H9 (cell line): ENCODE measurements at regions not wholly inside any gene's neighbourhood (a gene's known extent, or its start where the extent isn't known, plus 50 kb on each side); places are given as distances from the start of the nearest gene placed in this dataset.

Experiments used
- DNase-seq: peaks from one replicate; pipeline ENCODE4 v3.0.0-alpha.2; 2017
- H2AFZ ChIP-seq: one replicate; pipeline ENCODE4 v1.6.1; 2013; ENCODE audit warnings: mild to moderate bottlenecking, low read length, control low read depth, moderate library complexity
- H2AK5ac ChIP-seq: 2 replicates; pipeline ENCODE4 v1.6.1; 2013; ENCODE audit warnings: low read length, control low read depth, mixed read lengths; ENCODE audit not compliant: insufficient read length
- H2BK120ac ChIP-seq: one replicate; pipeline ENCODE4 v1.6.1; 2013; ENCODE audit warnings: low read depth, mild to moderate bottlenecking, low read length, control low read depth, inconsistent platforms; ENCODE audit not compliant: poor library complexity, severe bottlenecking
- H2BK12ac ChIP-seq: 2 replicates; pipeline ENCODE4 v1.6.1; 2013; ENCODE audit warnings: low read length, control low read depth, mixed read lengths, low read depth; ENCODE audit not compliant: insufficient read length
- H2BK15ac ChIP-seq: 2 replicates; pipeline ENCODE4 v1.6.1; 2013; ENCODE audit warnings: low read depth, low read length, control low read depth
- H2BK20ac ChIP-seq: one replicate; pipeline ENCODE4 v1.6.1; 2013; ENCODE audit warnings: low read depth, mild to moderate bottlenecking, low read length, control low read depth, inconsistent platforms; ENCODE audit not compliant: poor library complexity, severe bottlenecking
- H2BK5ac ChIP-seq: 2 replicates; pipeline ENCODE4 v1.6.1; 2013; ENCODE audit warnings: low read length, control low read depth, mixed read lengths; ENCODE audit not compliant: insufficient read length
- H3K14ac ChIP-seq: 2 replicates; pipeline ENCODE4 v1.6.1; 2013; ENCODE audit warnings: low read length, control low read depth; ENCODE audit not compliant: insufficient read depth
- H3K18ac ChIP-seq: 2 replicates; pipeline ENCODE4 v1.6.1; 2013; ENCODE audit warnings: low read depth, mild to moderate bottlenecking, mixed read lengths, low read length, control low read depth; ENCODE audit not compliant: insufficient read length
- H3K23ac ChIP-seq: 2 replicates; pipeline ENCODE4 v1.6.1; 2013; ENCODE audit warnings: low read length, control low read depth, mixed read lengths, low read depth; ENCODE audit not compliant: insufficient read length
- H3K23me2 ChIP-seq: 2 replicates; pipeline ENCODE4 v1.6.1; 2013; ENCODE audit warnings: low read depth, mild to moderate bottlenecking, mixed read lengths, low read length, control low read depth; ENCODE audit not compliant: insufficient read length, poor library complexity, severe bottlenecking
- H3K27ac ChIP-seq: 2 replicates; pipeline ENCODE4 v1.5.1; 2013; ENCODE audit warnings: low read length, control low read depth, mixed read lengths, low read depth; ENCODE audit not compliant: insufficient read length
- H3K27me3 ChIP-seq: 2 replicates; pipeline ENCODE4 v1.6.1; 2013; ENCODE audit warnings: low read length, control low read depth, inconsistent platforms; ENCODE audit not compliant: insufficient read depth
- H3K4ac ChIP-seq: 2 replicates; pipeline ENCODE4 v1.6.1; 2013; ENCODE audit warnings: low read depth, mild to moderate bottlenecking, control low read depth, inconsistent platforms, low read length, moderate library complexity
- H3K4me1 ChIP-seq: 2 replicates; pipeline ENCODE4 v1.6.1; 2013; ENCODE audit warnings: low read length, control low read depth, inconsistent platforms; ENCODE audit not compliant: insufficient read depth
- H3K4me2 ChIP-seq: 2 replicates; pipeline ENCODE4 v1.6.1; 2013; ENCODE audit warnings: low read length, control low read depth, mixed read lengths; ENCODE audit not compliant: insufficient read length, insufficient read depth
- H3K56ac ChIP-seq: 2 replicates; pipeline ENCODE4 v1.6.1; 2013; ENCODE audit warnings: low read depth, mild to moderate bottlenecking, mixed read lengths, low read length, control low read depth; ENCODE audit not compliant: insufficient read length
- H3K79me1 ChIP-seq: 2 replicates; pipeline ENCODE4 v1.6.1; 2013; ENCODE audit warnings: low read depth, mild to moderate bottlenecking, moderate library complexity, low read length, control low read depth, inconsistent platforms; ENCODE audit not compliant: insufficient read depth, poor library complexity, severe bottlenecking
- H3K79me2 ChIP-seq: 2 replicates; pipeline ENCODE4 v1.6.1; 2013; ENCODE audit warnings: low read length, control low read depth, inconsistent platforms; ENCODE audit not compliant: insufficient read depth
- H3K9ac ChIP-seq: 2 replicates; pipeline ENCODE4 v1.6.1; 2013; ENCODE audit warnings: low read length, control low read depth, mixed read lengths; ENCODE audit not compliant: insufficient read length; ENCODE audit errors: extremely low read depth
- H3K9me3 ChIP-seq: one replicate; pipeline ENCODE4 v1.6.1; 2013; ENCODE audit warnings: low read depth, low read length, inconsistent platforms; ENCODE audit not compliant: control insufficient read depth
- H3T11ph ChIP-seq: one replicate; pipeline ENCODE4 v1.6.1; 2013; ENCODE audit warnings: mild to moderate bottlenecking, low read length, control low read depth, inconsistent platforms
- H4K20me1 ChIP-seq: one replicate; pipeline ENCODE4 v1.6.1; 2013; ENCODE audit not compliant: control insufficient read depth, insufficient read length, insufficient read depth
- H4K5ac ChIP-seq: 2 replicates; pipeline ENCODE4 v1.6.1; 2013; ENCODE audit warnings: low read depth, mild to moderate bottlenecking, mixed read lengths, low read length, control low read depth; ENCODE audit not compliant: insufficient read length
- H4K8ac ChIP-seq: replicated peaks from 2 replicates; pipeline ENCODE4 v1.6.1; 2013; ENCODE audit warnings: low read length, control low read depth, mixed read lengths, low read depth; ENCODE audit not compliant: insufficient read length
- H4K91ac ChIP-seq: 2 replicates; pipeline ENCODE4 v1.6.1; 2013; ENCODE audit warnings: low read depth, mild to moderate bottlenecking, moderate library complexity, mixed read lengths, low read length, control low read depth; ENCODE audit not compliant: insufficient read length
- H3K27ac Mint-ChIP-seq, 3 experiments: 2 replicates in 2 of 3; 3 replicates in 1 of 3; pipeline ENCODE4 v1.8.0; 2020 to 2021; ENCODE audit warnings: mixed read lengths in 3 of 3, mild to moderate bottlenecking in 1 of 3, moderate library complexity in 1 of 3
- H3K27me3 Mint-ChIP-seq: 2 replicates; pipeline ENCODE4 v1.8.0; 2021; ENCODE audit warnings: low read depth, mild to moderate bottlenecking, moderate library complexity, mixed read lengths
- H3K36me3 Mint-ChIP-seq, 3 experiments: 2 replicates in 2 of 3; 3 replicates in 1 of 3; pipeline ENCODE4 v1.8.0; 2020 to 2021; ENCODE audit warnings: low read depth in 3 of 3, mixed read lengths in 3 of 3; ENCODE audit not compliant: insufficient read depth in 1 of 3
- H3K4me1 Mint-ChIP-seq, 2 experiments: 2 replicates each; pipeline ENCODE4 v1.8.0; 2020; ENCODE audit warnings: mixed read lengths in 2 of 2
- H3K4me3 Mint-ChIP-seq, 2 experiments: 2 replicates in 1 of 2; 3 replicates in 1 of 2; pipeline ENCODE4 v1.8.0; 2020 to 2021; ENCODE audit warnings: mild to moderate bottlenecking in 2 of 2, mixed read lengths in 2 of 2, moderate library complexity in 1 of 2
- H3K9me3 Mint-ChIP-seq, 2 experiments: 2 replicates in 1 of 2; 3 replicates in 1 of 2; pipeline ENCODE4 v1.8.0; 2020; ENCODE audit warnings: mild to moderate bottlenecking in 2 of 2, mixed read lengths in 2 of 2, moderate library complexity in 1 of 2
- WGBS: extraction: QIAGEN DNeasy Blood & Tissue Kit; methylation state at CpG from one replicate; pipeline ENCODE4 v1.1.7; 2013; ENCODE audit warnings: missing lambda C conversion rate, low lambda C conversion rate, mixed read lengths; ENCODE audit not compliant: insufficient read length; ENCODE audit errors: extremely low coverage; 5-methylcytosine and 5-hydroxymethylcytosine counted together
- TF ChIP-seq, protein P1 (sequence below): fragments of 200-600 bp; sonication (generic); conservative IDR thresholded peaks from 3 replicates; pipeline ENCODE4 v1.8.0; 2021; ENCODE audit warnings: antibody characterized with exemption, mild to moderate bottlenecking

DNA sequence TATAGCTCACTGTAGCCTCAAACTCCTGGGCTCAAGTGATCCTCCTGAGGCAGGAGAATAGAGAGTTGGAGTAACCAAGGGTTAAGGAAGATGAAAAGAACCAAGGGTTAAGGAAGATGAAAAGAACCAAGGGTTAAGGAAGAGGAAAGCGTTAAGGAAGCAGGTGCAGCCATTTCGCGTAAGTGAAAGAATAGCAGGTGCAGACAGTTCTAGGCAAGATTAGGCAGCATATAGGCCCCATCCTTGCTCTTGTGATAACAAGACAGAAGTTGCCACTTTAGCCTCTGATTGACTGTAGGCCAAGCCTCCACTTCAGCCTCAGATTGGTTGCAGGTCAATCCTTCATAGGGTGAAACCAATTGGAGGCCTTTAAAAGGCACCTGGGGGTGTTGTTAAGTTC is 677.4 kb downstream of the PDCD6IP start:
- Histone ChIP-seq H3K4me1 (no peaks in the 10 kb centered on the region), H3K79me1 (no peaks in the 10 kb centered on the region), H2BK120ac (no peak overlapping the region), H2BK20ac (no peak overlapping the region), H4K8ac (no peak overlapping the region), H3K18ac (no peak overlapping the region), H3K27me3 (no peaks in the 10 kb centered on the region), H4K91ac (no peak overlapping the region), H2AK5ac (no peak overlapping the region), H3K23ac (no peak overlapping the region), H3K23me2 (no peaks in the 10 kb centered on the region), H2BK5ac (no peak overlapping the region), H3K14ac (no peak overlapping the region), H4K20me1 (no peaks in the 10 kb centered on the region), H3K9me3 (no peaks in the 10 kb centered on the region), H4K5ac (no peak overlapping the region), H3K9ac (no peak overlapping the region), H3K56ac (no peak overlapping the region), H2AFZ (no peak overlapping the region), H3T11ph (no peak overlapping the region), H2BK12ac (no peak overlapping the region), H3K4ac (no peak overlapping the region), H3K79me2 (no peaks in the 10 kb centered on the region), H3K4me2 (no peak overlapping the region), H2BK15ac (no peak overlapping the region), H3K27ac (no peak overlapping the region)
- no peak for DNase-seq
- H3K27me3 Mint-ChIP-seq, result no peaks in the 10 kb centered on the region
- H3K36me3 Mint-ChIP-seq, result no peaks in the 10 kb centered on the region; a peak in 3 of 7 replicates
- 0 out of 5 replicates have a peak, but pooled peaks cover 0 to 4% of the 10 kb centered on the region in 2 experiments for H3K9me3 Mint-ChIP-seq
- WGBS, result no CpG with 5 or more reads among the region's 3 CpGs
- TF ChIP-seq, protein P1, sequence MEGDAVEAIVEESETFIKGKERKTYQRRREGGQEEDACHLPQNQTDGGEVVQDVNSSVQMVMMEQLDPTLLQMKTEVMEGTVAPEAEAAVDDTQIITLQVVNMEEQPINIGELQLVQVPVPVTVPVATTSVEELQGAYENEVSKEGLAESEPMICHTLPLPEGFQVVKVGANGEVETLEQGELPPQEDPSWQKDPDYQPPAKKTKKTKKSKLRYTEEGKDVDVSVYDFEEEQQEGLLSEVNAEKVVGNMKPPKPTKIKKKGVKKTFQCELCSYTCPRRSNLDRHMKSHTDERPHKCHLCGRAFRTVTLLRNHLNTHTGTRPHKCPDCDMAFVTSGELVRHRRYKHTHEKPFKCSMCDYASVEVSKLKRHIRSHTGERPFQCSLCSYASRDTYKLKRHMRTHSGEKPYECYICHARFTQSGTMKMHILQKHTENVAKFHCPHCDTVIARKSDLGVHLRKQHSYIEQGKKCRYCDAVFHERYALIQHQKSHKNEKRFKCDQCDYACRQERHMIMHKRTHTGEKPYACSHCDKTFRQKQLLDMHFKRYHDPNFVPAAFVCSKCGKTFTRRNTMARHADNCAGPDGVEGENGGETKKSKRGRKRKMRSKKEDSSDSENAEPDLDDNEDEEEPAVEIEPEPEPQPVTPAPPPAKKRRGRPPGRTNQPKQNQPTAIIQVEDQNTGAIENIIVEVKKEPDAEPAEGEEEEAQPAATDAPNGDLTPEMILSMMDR, result no peak
- H3K4me1 Mint-ChIP-seq, result no peaks in the 10 kb centered on the region
- H3K4me3 Mint-ChIP-seq, result no peak overlapping the region
- H3K27ac Mint-ChIP-seq, result no peak overlapping the region
